Heart right ventricle (tissue), 16 donors: ENCODE measurements at regions not wholly inside any gene's neighbourhood (a gene's known extent, or its start where the extent isn't known, plus 50 kb on each side); places are given as distances from the start of the nearest gene placed in this dataset.

Source experiments
- ATAC-seq, 8 donors: fragments of 200-7000 bp; cut with Tn5 transposase; one replicate each; pipeline ENCODE4 v1.9.1; 2020; ENCODE audit warnings: mild to moderate bottlenecking in 8 of 8, moderate library complexity in 8 of 8, moderate number of reproducible peaks in 1 of 8
- DNase-seq, 2 donors: peaks; one replicate each; pipeline ENCODE4 v3.0.0-alpha.2; 2020
- H3K27ac ChIP-seq, 10 donors: fragments of 200-600 bp; sonication (generic) in 2 of 10; one replicate each; pipeline versions ENCODE4 v1.5.0 to v1.8.0; 2020 to 2022; ENCODE audit warnings: mild to moderate bottlenecking in 3 of 10
- H3K27me3 ChIP-seq, 7 donors: fragments of 200-600 bp; one replicate each; pipeline ENCODE4 v1.8.0; 2021 to 2022; ENCODE audit warnings: mild to moderate bottlenecking in 2 of 7
- H3K36me3 ChIP-seq, 9 donors: fragments of 200-600 bp; sonication (generic) in 1 of 9; one replicate each; pipeline versions ENCODE4 v1.5.0 to v1.8.0; 2020 to 2022; ENCODE audit warnings: mild to moderate bottlenecking in 2 of 9
- H3K4me1 ChIP-seq, 9 donors: fragments of 200-600 bp; sonication (generic) in 1 of 9; one replicate each; pipeline versions ENCODE4 v1.5.0 to v1.8.0; 2020 to 2022; ENCODE audit warnings: mild to moderate bottlenecking in 4 of 9
- H3K4me3 ChIP-seq, 10 donors: fragments of 200-600 bp; sonication (generic) in 2 of 10; one replicate each; pipeline versions ENCODE4 v1.5.0 to v1.8.0; 2020 to 2022; ENCODE audit warnings: mild to moderate bottlenecking in 7 of 10, moderate library complexity in 2 of 10
- H3K9me3 ChIP-seq, 11 donors: fragments of 200-600 bp in 10 of 11; sonication (generic) in 2 of 11; one replicate each; pipeline versions ENCODE4 v1.5.0 to v1.8.0; 2013 to 2022; ENCODE audit warnings: mild to moderate bottlenecking in 2 of 11, control low read depth in 1 of 11, moderate library complexity in 1 of 11
- CTCF ChIP-seq, 9 donors: fragments of 200-600 bp; sonication (generic) in 2 of 9; IDR thresholded peaks; one replicate each; pipeline versions ENCODE4 v1.5.0 to v1.8.0; 2021 to 2022; ENCODE audit warnings: antibody characterized with exemption in 9 of 9, mild to moderate bottlenecking in 5 of 9, moderate library complexity in 1 of 9
- WGBS, 2 donors: extraction: QIAGEN DNeasy Blood & Tissue Kit; methylation state at CpG; one replicate each; pipeline ENCODE4 v1.1.7; 2013; ENCODE audit warnings: inconsistent platforms in 1 of 2; 5-methylcytosine and 5-hydroxymethylcytosine counted together
- intact Hi-C, 10 donors: fragments of 100-400 bp; cut with DNase I; formaldehyde crosslinking; loops; one replicate each; pipeline versions ENCODE4 v1.11.1 to v1.14.2; 2022
- donor health status: Arrhythmogenic right ventricular cardiomyopathy.
- donor health status: ischemic (EF 13 %, LVEDD 7.1; RV severe dilation, severe dysfunction).
- donor health status: healthy with polysubstance abuse.
- donor health status: DM: no; HTN: yes; CAD: no.
- donor health status: DM: no; HTN: no; CAD: no.
- donor health status: ischemic (EF 25% LVEDD 6.9; RV normal size, moderate dysfunction).
- donor health status: ischemic (EF 25% LVEDD 5.7; RV mildly dilated, moderate dysfunction).
- donor health status: healthy.
- donor health status: DM: yes; HTN: yes; CAD: no.
- donor health status: Ischemic cardiomyopathy.
- donor health status: ischemic (EF 35%, LVEDD 5.7; RV mildly dilated, moderate dysfunction).
- donor health status: nonischemic (EF 11% LVEDD 7.7; RV severe dilation, severe dysfunction).
- donor health status: DM: yes; HTN: yes; CAD: no.
- donor health status: PGD.
- donor health status: ischemic (EF 29% LVEDD 5.4; RV normal size, mild dysfunction).
- donor health status: nonischemic (EF 23%, LVEDD 6.1; RV moderate dilation, normal function).

GRCh38 chr2:120454654-120455385 is 108.9 kb downstream of the INHBB start:
- WGBS, 2 donors: 77 to 80% methylated on average over 12 of the region's 12 CpGs
- ATAC-seq (no peak), DNase-seq (no peak)
- no peaks in the 10 kb centered on the region for H3K36me3 ChIP-seq
- no peak for TF ChIP-seq CTCF (IDR thresholded peaks at IDR 0.05)
- H3K27me3 ChIP-seq: peaks cover 0 to 6% (median 0%) of the 10 kb centered on the region in 7 donors
- H3K4me3 ChIP-seq: no peak overlapping the region
- intact Hi-C loops: no loop called here
- peaks cover 0 to 32% (median 18%) of the 10 kb centered on the region in 11 donors for H3K9me3 ChIP-seq
- no peak overlapping the region for H3K27ac ChIP-seq
- H3K4me1 ChIP-seq: no peaks in the 10 kb centered on the region

GRCh38 chr2:120455390-120455789 is 109.5 kb downstream of the INHBB start:
- Histone ChIP-seq H3K4me1 (no peaks in the 10 kb centered on the region), H3K9me3 (peaks cover 0 to 34% (median 18%) of the 10 kb centered on the region in 11 donors), H3K27ac (no peak overlapping the region), H3K27me3 (peaks cover 0 to 6% (median 0%) of the 10 kb centered on the region in 7 donors), H3K36me3 (no peaks in the 10 kb centered on the region), H3K4me3 (no peak overlapping the region)
- DNase-seq: no peak
- intact Hi-C loops: no loop called here
- WGBS, 2 donors: 81 to 86% methylated on average over 1 of the region's 1 CpG
- ATAC-seq: no peak
- no peak for TF ChIP-seq CTCF (IDR thresholded peaks at IDR 0.05)

GRCh38 chr2:120456867-120457266 is 110.9 kb downstream of the INHBB start:
- Histone ChIP-seq H3K4me1 (no peaks in the 10 kb centered on the region), H3K27me3 (peaks cover 0 to 6% (median 0%) of the 10 kb centered on the region in 7 donors), H3K9me3 (peaks cover 0 to 34% (median 18%) of the 10 kb centered on the region in 11 donors), H3K4me3 (no peak overlapping the region), H3K27ac (no peak overlapping the region), H3K36me3 (no peaks in the 10 kb centered on the region)
- WGBS, 2 donors: 89% methylated on average over 1 of the region's 1 CpG
- no peak for DNase-seq
- ATAC-seq: no peak
- intact Hi-C loops: no loop called here
- TF ChIP-seq CTCF (IDR thresholded peaks at IDR 0.05): no peak

GRCh38 chr2:120460511-120460910 is 114.6 kb downstream of the INHBB start:
- Histone ChIP-seq H3K4me3 (no peak overlapping the region), H3K27ac (no peak overlapping the region), H3K27me3 (peaks cover 0 to 5% (median 0%) of the 10 kb centered on the region in 7 donors), H3K9me3 (peaks cover 0 to 34% (median 18%) of the 10 kb centered on the region in 11 donors), H3K4me1 (peaks cover 0 to 2% (median 0%) of the 10 kb centered on the region in 9 donors), H3K36me3 (no peaks in the 10 kb centered on the region)
- intact Hi-C loops: no loop called here
- ATAC-seq (no peak), DNase-seq (no peak)
- WGBS, 2 donors: 93 to 94% methylated on average over 8 of the region's 8 CpGs
- TF ChIP-seq CTCF (IDR thresholded peaks at IDR 0.05): no peak
